NCI-H1436 (cell line): ENCODE measurements at regions not wholly inside any gene's neighbourhood (a gene's known extent, or its start where the extent isn't known, plus 50 kb on each side); places are given as distances from the start of the nearest gene placed in this dataset.
"Not testable (repeated sequence)": the region's sequence is repeated elsewhere in the genome, so short reads cannot be mapped to it uniquely, and the experiment has no call there.

ENCODE experiments used
- DNase-seq: peaks from one replicate; lab custom pipeline; 2025; lab: John Stamatoyannopoulos, UW

- no peak for DNase-seq
Measured at GRCh38 chrX:39472161-39472560, 625.6 kb downstream of the BCOR start.

GRCh38 chrX:39473812-39474211, 623.9 kb downstream of the BCOR start:
- DNase-seq = no peak

- DNase-seq = no peak
Measured at GRCh38 chrX:39475372-39475771, 622.4 kb downstream of the BCOR start.

- DNase-seq = no peak
Measured at GRCh38 chrX:39476604-39477021, 621.1 kb downstream of the BCOR start.

- no peak for DNase-seq
Measured at GRCh38 chrX:39477031-39477761, 620.6 kb downstream of the BCOR start.

GRCh38 chrX:39477762-39478120, 620.0 kb downstream of the BCOR start:
- DNase-seq = peak; percentile 41

- DNase-seq = no peak
Measured at GRCh38 chrX:39479856-39480255, 617.9 kb downstream of the BCOR start.

- DNase-seq = no peak
Measured at GRCh38 chrX:39480963-39481362, 616.8 kb downstream of the BCOR start.

GRCh38 chrX:39481621-39482020, 616.1 kb downstream of the BCOR start:
- no peak for DNase-seq

- no peak for DNase-seq
Measured at GRCh38 chrX:39484159-39485068, 613.3 kb downstream of the BCOR start.

- DNase-seq = no peak
Measured at GRCh38 chrX:39487166-39487968, 610.4 kb downstream of the BCOR start.

GRCh38 chrX:39487969-39488330, 609.8 kb downstream of the BCOR start:
- no peak for DNase-seq

GRCh38 chrX:39491548-39492297, 606.0 kb downstream of the BCOR start:
- no peak for DNase-seq

GRCh38 chrX:39492497-39493162, 605.1 kb downstream of the BCOR start:
- no peak for DNase-seq

GRCh38 chrX:39493168-39493567, 604.6 kb downstream of the BCOR start:
- no peak for DNase-seq

- not testable (repeated sequence) for DNase-seq
Measured at GRCh38 chrX:39497117-39497516, 600.6 kb downstream of the BCOR start.

GRCh38 chrX:39497702-39498265, 600.0 kb downstream of the BCOR start:
- no peak for DNase-seq

- DNase-seq = no peak
Measured at GRCh38 chrX:39499996-39500395, 597.8 kb downstream of the BCOR start.

GRCh38 chrX:39501822-39502221, 595.9 kb downstream of the BCOR start:
- no peak for DNase-seq

GRCh38 chrX:39502486-39502885, 595.3 kb downstream of the BCOR start:
- DNase-seq = no peak

GRCh38 chrX:39504227-39504626, 593.5 kb downstream of the BCOR start:
- no peak for DNase-seq
